NCI-H128 (cell line): ENCODE measurements at regions not wholly inside any gene's neighbourhood (a gene's known extent, or its start where the extent isn't known, plus 50 kb on each side); places are given as distances from the start of the nearest gene placed in this dataset.
"Not testable (repeated sequence)": the region's sequence is repeated elsewhere in the genome, so short reads cannot be mapped to it uniquely, and the experiment has no call there.

Experiments used
- DNase-seq: peaks from one replicate; lab custom pipeline; 2025; ENCODE audit not compliant: unreplicated experiment; lab: John Stamatoyannopoulos, UW

DNA sequence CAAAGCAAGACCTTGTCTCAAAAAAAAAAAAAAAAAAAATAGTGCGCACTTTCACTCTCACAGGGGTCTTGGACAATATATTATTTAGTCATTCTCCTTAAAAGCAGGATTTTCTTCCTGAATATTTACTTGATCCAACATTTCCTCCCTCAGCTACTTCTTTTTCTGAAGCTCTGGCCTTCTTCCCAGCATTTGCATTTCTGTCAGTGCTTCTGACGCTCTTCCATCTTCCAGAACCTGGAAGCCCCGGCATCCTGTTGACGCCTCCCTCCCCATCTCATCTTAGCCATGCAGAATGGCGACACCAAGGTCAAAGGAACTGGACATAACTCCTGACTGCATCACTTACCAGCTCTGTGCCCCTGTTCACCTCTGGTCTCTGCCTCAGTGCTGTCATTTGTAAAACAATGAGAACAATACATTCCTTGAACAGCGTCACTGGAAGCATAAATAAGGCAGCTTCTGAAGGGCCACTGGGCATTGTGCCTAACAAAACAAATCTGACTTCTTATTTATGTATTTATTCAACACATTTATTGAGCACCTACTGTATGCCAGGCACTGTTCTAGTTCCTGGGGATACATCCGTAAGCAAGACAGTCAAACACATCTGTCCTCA lies 90.9 kb upstream of the MDM1 start:
- no peak for DNase-seq

- no peak for DNase-seq
Measured at GRCh38 chr12:68425998-68426397, 93.8 kb upstream of the MDM1 start.

DNA sequence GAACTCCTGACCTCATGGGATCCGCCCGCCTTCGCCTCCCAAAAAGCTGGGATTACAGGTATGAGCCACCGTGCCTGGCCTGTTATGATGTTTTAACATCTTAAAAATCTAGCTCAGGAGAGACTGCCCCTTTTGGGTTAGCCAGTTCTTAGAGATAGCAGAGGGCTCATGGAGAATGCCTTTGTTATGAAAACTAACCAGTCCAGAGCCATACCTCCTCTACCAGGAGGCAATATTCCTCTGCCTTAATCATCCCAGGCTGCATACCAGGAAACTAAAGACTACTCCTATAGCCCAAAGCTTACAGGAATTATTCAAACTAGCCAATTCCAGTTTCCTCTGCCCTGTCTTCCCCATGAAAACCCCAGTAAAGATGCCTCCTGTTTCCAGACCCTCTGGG lies 96.0 kb upstream of the MDM1 start:
- DNase-seq: no peak

- no peak for DNase-seq
Measured at GRCh38 chr12:68428724-68429501, 96.8 kb upstream of the MDM1 start.

GRCh38 chr12:68429696-68430095 lies 97.5 kb upstream of the MDM1 start:
- DNase-seq: no peak

- DNase-seq: no peak
Measured at GRCh38 chr12:68431786-68432185, 99.6 kb upstream of the MDM1 start.

- DNase-seq: no peak
Measured at GRCh38 chr12:68432622-68433021, 100.5 kb upstream of the MDM1 start.

- no peak for DNase-seq
Measured at GRCh38 chr12:68434391-68435298, 102.5 kb upstream of the MDM1 start.

- DNase-seq: no peak
Measured at GRCh38 chr12:68435299-68435637, 103.1 kb upstream of the MDM1 start.

- DNase-seq: no peak
Measured at GRCh38 chr12:68435816-68436215, 103.7 kb upstream of the MDM1 start.

GRCh38 chr12:68438601-68439000 lies 106.4 kb upstream of the MDM1 start:
- no peak for DNase-seq

- no peak for DNase-seq
Measured at GRCh38 chr12:68439368-68440045, 107.3 kb upstream of the MDM1 start.

DNA sequence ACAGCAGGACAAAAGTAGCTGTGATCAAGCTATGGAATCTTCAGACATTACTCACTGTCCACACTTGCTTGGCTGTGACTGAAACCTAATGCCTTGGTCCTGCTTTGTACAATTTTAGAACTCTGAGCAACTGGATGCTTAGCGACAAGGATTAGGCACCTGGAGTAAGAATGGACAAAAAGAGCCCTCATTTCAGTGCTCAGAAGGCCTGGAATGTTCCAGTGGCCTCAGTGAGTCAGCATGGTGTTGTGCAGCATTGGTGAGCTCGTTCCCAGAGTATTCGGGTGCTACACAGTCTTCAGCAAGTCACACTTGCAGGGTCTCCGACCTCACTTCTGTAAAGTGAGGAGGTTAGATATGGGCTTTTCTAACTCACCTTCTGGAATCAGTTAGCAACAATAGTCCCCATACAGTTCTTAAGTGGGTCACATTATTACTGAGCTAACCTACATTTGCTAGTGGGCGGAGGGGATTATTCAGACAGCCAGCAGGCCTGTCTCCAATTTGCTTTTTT lies 108.0 kb upstream of the MDM1 start:
- DNase-seq: no peak

GRCh38 chr12:68441167-68441566 lies 109.0 kb upstream of the MDM1 start:
- DNase-seq: no peak

DNA sequence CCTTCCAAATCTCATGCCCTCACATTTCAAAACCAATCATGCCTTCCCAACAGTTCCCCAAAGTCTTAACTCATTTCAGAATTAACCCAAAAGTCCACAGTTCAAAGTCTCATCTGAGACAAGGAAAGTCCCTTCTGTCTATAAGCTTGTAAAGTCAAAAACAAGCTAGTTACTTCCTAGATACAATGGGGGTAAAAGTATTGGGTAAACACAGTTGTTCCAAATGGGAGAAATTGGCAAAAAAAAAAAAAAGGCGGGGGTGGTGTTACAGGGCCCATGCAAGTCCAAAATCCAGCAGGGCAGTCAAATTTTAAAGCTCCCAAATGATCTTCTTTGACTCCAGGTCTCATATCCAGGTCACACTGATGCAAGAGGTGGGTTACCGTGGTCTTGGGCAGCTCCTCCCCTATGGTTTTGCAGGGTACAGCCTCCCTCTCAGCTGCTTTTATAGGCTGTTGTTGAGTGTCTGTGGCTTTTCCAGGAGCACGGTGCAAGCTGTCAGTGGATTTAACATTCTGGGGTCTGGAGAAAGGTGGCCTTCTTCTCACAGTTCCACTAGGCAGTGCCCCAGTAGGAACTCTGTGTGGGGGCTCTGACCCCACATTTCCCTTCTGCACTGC lies 110.3 kb upstream of the MDM1 start:
- DNase-seq: not testable (repeated sequence)

DNA sequence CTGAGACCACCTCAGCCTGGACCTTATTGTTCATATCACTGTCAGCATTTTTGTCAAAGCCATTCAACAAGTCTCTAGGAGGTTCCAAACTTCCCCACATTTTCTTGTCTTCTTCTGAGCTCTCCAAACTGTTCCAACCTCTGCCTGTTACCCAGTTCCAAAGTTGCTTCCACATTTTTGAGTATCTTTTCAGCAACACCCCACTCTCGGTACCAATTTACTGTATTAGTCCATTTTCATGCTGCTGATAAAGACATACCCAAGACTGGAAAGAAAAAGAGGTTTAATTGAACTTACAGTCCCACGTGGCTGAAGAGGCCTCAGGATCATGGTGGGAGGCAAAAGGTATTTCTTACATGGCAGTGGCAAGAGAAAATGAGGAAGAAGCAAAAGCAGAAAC lies 111.5 kb upstream of the MDM1 start:
- not testable (repeated sequence) for DNase-seq

DNA sequence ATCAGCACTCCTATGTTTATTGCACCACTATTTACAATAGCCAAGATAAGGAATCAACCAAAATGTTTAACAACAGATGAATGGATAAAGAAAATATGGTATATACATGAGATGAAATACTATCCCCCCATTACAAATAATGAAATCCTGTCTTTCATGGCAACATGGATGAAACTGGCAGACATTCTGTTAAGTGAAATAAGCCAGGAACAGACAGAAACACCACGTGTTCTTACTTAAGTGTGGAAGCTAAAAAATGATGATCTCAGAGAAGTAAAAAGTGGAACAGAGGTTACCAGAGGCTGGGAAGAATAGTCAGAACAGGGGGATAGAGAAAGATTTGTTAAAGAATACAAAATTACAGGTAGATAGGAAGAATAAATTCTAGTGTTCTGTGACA lies 113.7 kb upstream of the MDM1 start:
- DNase-seq: no peak

GRCh38 chr12:68446384-68446783 lies 114.2 kb upstream of the MDM1 start:
- no peak for DNase-seq

DNA sequence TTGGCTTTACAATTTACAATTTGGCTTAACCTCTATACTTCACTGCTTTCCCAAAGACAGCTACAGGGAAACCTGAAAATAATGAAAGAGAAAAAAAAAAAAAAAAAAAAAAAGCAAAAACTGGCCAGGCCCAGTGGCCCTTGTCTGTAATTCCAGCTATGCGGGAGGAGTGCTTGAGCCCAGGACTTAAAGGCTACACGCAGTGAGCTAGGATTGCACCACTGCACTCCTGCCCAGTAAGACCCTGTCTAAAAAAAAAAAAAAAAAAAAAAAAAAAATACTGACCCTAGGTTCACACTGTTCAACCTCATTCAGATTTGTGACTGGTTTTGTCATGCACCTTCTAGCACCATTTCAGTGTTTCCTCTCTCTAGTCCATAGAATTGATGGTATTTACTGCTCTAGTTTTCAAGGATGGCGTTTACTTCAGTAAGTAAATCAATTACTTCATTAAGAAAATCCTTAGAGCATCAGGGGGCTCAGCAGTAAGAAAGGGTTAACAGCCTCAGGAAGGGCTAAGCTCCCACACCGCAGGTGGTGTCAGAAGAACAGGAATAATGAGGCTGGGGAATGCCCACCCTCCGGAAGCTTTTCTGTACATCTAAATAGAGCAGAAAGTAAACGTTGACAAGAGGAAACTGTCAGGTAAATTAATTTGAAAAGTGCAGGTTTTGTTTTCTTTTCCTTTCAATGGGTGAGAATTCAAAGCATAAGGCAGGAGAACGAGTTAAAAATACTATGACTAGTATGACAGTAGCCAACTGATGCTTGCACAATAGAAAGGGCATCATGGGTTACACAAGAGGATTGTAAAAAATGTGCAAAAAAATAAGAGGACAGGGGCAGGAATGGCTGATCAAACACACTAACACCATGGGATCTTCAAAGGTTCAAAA lies 115.0 kb upstream of the MDM1 start:
- DNase-seq: no peak

- DNase-seq: no peak
Measured at GRCh38 chr12:68447797-68448260, 115.7 kb upstream of the MDM1 start.
